OCI-M1 (cell line): ENCODE measurements at regions not wholly inside any gene's neighbourhood (a gene's known extent, or its start where the extent isn't known, plus 50 kb on each side); places are given as distances from the start of the nearest gene placed in this dataset.
"Not testable (repeated sequence)": the region's sequence is repeated elsewhere in the genome, so short reads cannot be mapped to it uniquely, and the experiment has no call there.

ENCODE experiments used
- DNase-seq: peaks from one replicate; lab custom pipeline; 2025; lab: John Stamatoyannopoulos, UW

- DNase-seq = not testable (repeated sequence)
Observed at GRCh38 chr15:22519213-22519612, 60.5 kb downstream of the GOLGA6L22 start.

- DNase-seq = not testable (repeated sequence)
Observed at GRCh38 chr15:22526537-22526936, 67.8 kb downstream of the GOLGA6L22 start.

GRCh38 chr15:22527016-22527415 lies 68.3 kb downstream of the GOLGA6L22 start:
- DNase-seq = not testable (repeated sequence)

GRCh38 chr15:22529200-22529599 lies 70.5 kb downstream of the GOLGA6L22 start:
- not testable (repeated sequence) for DNase-seq

GRCh38 chr15:22559701-22560100 lies 101.0 kb downstream of the GOLGA6L22 start:
- DNase-seq = not testable (repeated sequence)

- DNase-seq = not testable (repeated sequence)
Observed at GRCh38 chr15:22561716-22562115, 103.0 kb downstream of the GOLGA6L22 start.

GRCh38 chr15:22566510-22566909 lies 107.8 kb downstream of the GOLGA6L22 start:
- not testable (repeated sequence) for DNase-seq

GRCh38 chr15:22569486-22569885 lies 110.8 kb downstream of the GOLGA6L22 start:
- DNase-seq = not testable (repeated sequence)

- DNase-seq = not testable (repeated sequence)
Observed at GRCh38 chr15:22572152-22572735, 113.5 kb downstream of the GOLGA6L22 start.

- not testable (repeated sequence) for DNase-seq
Observed at GRCh38 chr15:22572792-22573191, 114.1 kb downstream of the GOLGA6L22 start.

- DNase-seq = not testable (repeated sequence)
Observed at GRCh38 chr15:22577828-22578227, 119.1 kb downstream of the GOLGA6L22 start.

GRCh38 chr15:22579213-22579612 lies 120.5 kb downstream of the GOLGA6L22 start:
- DNase-seq = not testable (repeated sequence)

GRCh38 chr15:22587391-22587790 lies 128.7 kb downstream of the GOLGA6L22 start:
- DNase-seq = not testable (repeated sequence)

- not testable (repeated sequence) for DNase-seq
Observed at GRCh38 chr15:22598552-22598951, 139.8 kb downstream of the GOLGA6L22 start.

- DNase-seq = not testable (repeated sequence)
Observed at GRCh38 chr15:22599526-22600320, 141.0 kb downstream of the GOLGA6L22 start.

- DNase-seq = not testable (repeated sequence)
Observed at GRCh38 chr15:22616976-22617375, 158.3 kb downstream of the GOLGA6L22 start.

GRCh38 chr15:22631789-22632188 lies 154.7 kb upstream of the NIPA1 start:
- not testable (repeated sequence) for DNase-seq

GRCh38 chr15:22639983-22640382 lies 146.5 kb upstream of the NIPA1 start:
- DNase-seq = peak; percentile 33

GRCh38 chr15:22649458-22649857 lies 137.0 kb upstream of the NIPA1 start:
- DNase-seq = not testable (repeated sequence)

- not testable (repeated sequence) for DNase-seq
Observed at GRCh38 chr15:22651179-22651578, 135.3 kb upstream of the NIPA1 start.

- DNase-seq = peak; percentile 37
Observed at GRCh38 chr15:22664294-22665058, 122.0 kb upstream of the NIPA1 start.

GRCh38 chr15:22665059-22665702 lies 121.3 kb upstream of the NIPA1 start:
- peak; percentile 39 for DNase-seq
